Activated B cell treated with CpG ODN at 0.5 μM for 24 hours (primary cell): ENCODE measurements at regions not wholly inside any gene's neighbourhood (a gene's known extent, or its start where the extent isn't known, plus 50 kb on each side); places are given as distances from the start of the nearest gene placed in this dataset.

ENCODE experiments used
- ATAC-seq: fragments of 200-7000 bp; cut with Tn5 transposase; one replicate; pipeline ENCODE4 v1.10.0; 2021; ENCODE audit warnings: low read depth, mild to moderate bottlenecking, moderate library complexity
- CTCF ChIA-PET: fragments of 350-600 bp; sonication (Branson Sonifier 250); formaldehyde crosslinking; loops from one replicate; lab custom pipeline; 2021; ENCODE audit warnings: antibody characterized with exemption; lab: Charles Lee
- POLR2A ChIA-PET: fragments of 350-600 bp; sonication (Branson Sonifier 250); formaldehyde crosslinking; loops from one replicate; lab custom pipeline; 2021; ENCODE audit warnings: antibody characterized with exemption; lab: Charles Lee
- DNase-seq: peaks from one replicate; pipeline ENCODE4 v3.0.0; 2022
- H3K27ac Mint-ChIP-seq: one replicate; pipeline ENCODE4 v1.8.0; 2020; ENCODE audit warnings: mixed read lengths
- H3K27me3 Mint-ChIP-seq: one replicate; pipeline ENCODE4 v1.8.0; 2021; ENCODE audit warnings: mixed read lengths
- H3K36me3 Mint-ChIP-seq: one replicate; pipeline ENCODE4 v1.8.0; 2021; ENCODE audit warnings: low read depth, mixed read lengths
- H3K4me1 Mint-ChIP-seq: one replicate; pipeline ENCODE4 v1.8.0; 2021; ENCODE audit warnings: mixed read lengths
- H3K4me3 Mint-ChIP-seq: one replicate; pipeline ENCODE4 v1.8.0; 2020; ENCODE audit warnings: mild to moderate bottlenecking, mixed read lengths
- H3K9me3 Mint-ChIP-seq: one replicate; pipeline ENCODE4 v1.8.0; 2020; ENCODE audit warnings: mixed read lengths
- CTCF ChIP-seq: fragments of 200-600 bp; IDR thresholded peaks from one replicate; pipeline ENCODE4 v1.8.0; 2022; ENCODE audit warnings: antibody characterized with exemption, mild to moderate bottlenecking
- intact Hi-C: fragments of 100-400 bp; cut with micrococcal nuclease; formaldehyde crosslinking; loops from one replicate; pipeline ENCODE4 v1.15.1; 2024

DNA sequence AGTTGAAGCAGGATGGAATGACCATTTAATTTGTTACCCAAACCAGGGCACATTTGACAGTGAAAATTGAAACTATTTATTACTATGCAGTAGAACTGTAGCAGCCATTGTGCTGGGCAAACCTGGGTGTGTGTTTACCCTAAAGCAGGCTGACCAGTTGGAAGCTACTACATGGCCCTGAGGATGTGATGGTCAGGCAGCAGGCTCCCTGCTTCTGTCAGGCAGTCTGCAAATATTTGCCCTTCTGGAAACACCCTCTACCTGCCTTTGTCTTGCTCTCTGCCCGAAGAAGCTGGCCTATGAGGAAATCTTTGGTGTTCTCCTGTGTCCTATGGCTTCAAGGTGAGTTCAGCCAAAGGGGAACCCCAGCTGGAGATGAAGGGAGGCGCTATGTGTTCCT, 600.1 kb upstream of the KIRREL3 start:
- ATAC-seq: no peak
- POLR2A ChIA-PET: no interaction called here

GRCh38 chr11:127598476-127598875, 597.9 kb upstream of the KIRREL3 start:
- Mint-ChIP-seq H3K9me3 (peaks cover 2% of the 10 kb centered on the region), H3K4me1 (no peaks in the 10 kb centered on the region), H3K36me3 (no peaks in the 10 kb centered on the region), H3K4me3 (no peak overlapping the region), H3K27me3 (no peaks in the 10 kb centered on the region), H3K27ac (no peak overlapping the region)
- ATAC-seq (no peak), DNase-seq (no peak)
- TF ChIP-seq CTCF: no peak
- CTCF ChIA-PET: no interaction called here
- intact Hi-C loops: no loop called here
- POLR2A ChIA-PET: no interaction called here

More for the DNA sequence above, 600.1 kb upstream of the KIRREL3 start:
- DNase-seq: no peak
- intact Hi-C loops: no loop called here
- Mint-ChIP-seq H3K27ac (no peak overlapping the region), H3K27me3 (no peaks in the 10 kb centered on the region), H3K36me3 (no peaks in the 10 kb centered on the region), H3K4me1 (no peaks in the 10 kb centered on the region), H3K4me3 (no peak overlapping the region), H3K9me3 (peaks cover 2% of the 10 kb centered on the region)
- TF ChIP-seq CTCF: no peak
- CTCF ChIA-PET: no interaction called here

GRCh38 chr11:127596433-127596832, 595.9 kb upstream of the KIRREL3 start:
- DNase-seq (no peak), ATAC-seq (no peak)
- TF ChIP-seq CTCF: no peak
- no peaks in the 10 kb centered on the region for H3K4me1 Mint-ChIP-seq
- ChIA-PET POLR2A (no interaction called here), CTCF (no interaction called here)
- H3K9me3 Mint-ChIP-seq: peaks cover 2% of the 10 kb centered on the region
- intact Hi-C loops: no loop called here
- H3K27me3 Mint-ChIP-seq: no peaks in the 10 kb centered on the region
- H3K4me3 Mint-ChIP-seq: no peak overlapping the region
- H3K27ac Mint-ChIP-seq: no peak overlapping the region
- H3K36me3 Mint-ChIP-seq: no peaks in the 10 kb centered on the region

DNA sequence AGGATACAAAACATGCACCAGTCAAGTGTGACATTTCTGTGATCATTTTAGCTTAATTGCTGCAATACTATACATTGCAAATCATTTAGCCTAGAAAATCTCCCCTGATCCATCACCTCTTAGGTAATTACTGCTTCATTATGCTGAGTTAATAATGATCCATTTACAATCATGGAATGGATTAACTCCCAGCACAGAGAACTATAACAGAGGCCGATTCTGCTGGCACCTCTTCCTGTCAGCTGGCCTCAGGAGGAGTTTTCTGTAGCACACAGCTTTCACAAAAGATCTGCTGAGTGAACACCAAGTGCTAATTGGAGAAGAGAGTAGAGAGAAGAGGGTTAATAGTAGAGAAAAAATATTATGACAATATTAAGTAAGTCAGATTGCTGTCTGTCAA, 591.8 kb upstream of the KIRREL3 start:
- H3K27me3 Mint-ChIP-seq: no peaks in the 10 kb centered on the region
- no peaks in the 10 kb centered on the region for H3K4me1 Mint-ChIP-seq
- H3K36me3 Mint-ChIP-seq: no peaks in the 10 kb centered on the region
- POLR2A ChIA-PET: no interaction called here
- CTCF ChIA-PET: no interaction called here
- TF ChIP-seq CTCF: no peak
- no peak overlapping the region for H3K27ac Mint-ChIP-seq
- ATAC-seq: no peak
- no peak overlapping the region for H3K4me3 Mint-ChIP-seq
- peaks cover 2% of the 10 kb centered on the region for H3K9me3 Mint-ChIP-seq
- intact Hi-C loops: no loop called here
- DNase-seq: no peak

GRCh38 chr11:127590314-127590713, 589.7 kb upstream of the KIRREL3 start:
- no peak for TF ChIP-seq CTCF
- Mint-ChIP-seq H3K4me1 (no peaks in the 10 kb centered on the region), H3K4me3 (no peak overlapping the region), H3K27ac (no peak overlapping the region), H3K36me3 (no peaks in the 10 kb centered on the region), H3K27me3 (no peaks in the 10 kb centered on the region), H3K9me3 (peaks cover 2% of the 10 kb centered on the region)
- ATAC-seq (no peak), DNase-seq (no peak)
- ChIA-PET POLR2A (no interaction called here), CTCF (interaction anchor here (0.6 kb wide), 1 partner anchor 9 kb away, joined by 3 read pairs; no protein-coding TSS in a partner anchor)
- intact Hi-C loops: no loop called here
